ENCODE measurements at regions not wholly inside any gene's neighbourhood (a gene's known extent, or its start where the extent isn't known, plus 50 kb on each side); places are given as distances from the start of the nearest gene placed in this dataset.

GRCh38 chrX:13248867-13249486, 70.9 kb downstream of the ATXN3L start:
- Mint-ChIP-seq H3K27ac (ENCODE audit: unreplicated experiment) (no peak overlapping the region), H3K27me3 (ENCODE audit: unreplicated experiment) (peaks cover 2% of the 10 kb centered on the region), H3K36me3 (ENCODE audit: low read depth, unreplicated experiment) (no peaks in the 10 kb centered on the region), H3K9me3 (ENCODE audit: unreplicated experiment) (no peaks in the 10 kb centered on the region), H3K4me1 (ENCODE audit: unreplicated experiment) (peaks cover 10% of the 10 kb centered on the region), H3K4me3 (ENCODE audit: unreplicated experiment) (no peak overlapping the region)
- TF ChIP-seq CTCF (IDR thresholded peaks at IDR 0.05; ENCODE audit: unreplicated experiment): no peak
- no peak for DNase-seq (ENCODE audit: low spot score)

- Mint-ChIP-seq H3K4me3 (ENCODE audit: unreplicated experiment) (no peak overlapping the region), H3K36me3 (ENCODE audit: low read depth, unreplicated experiment) (no peaks in the 10 kb centered on the region), H3K27me3 (ENCODE audit: unreplicated experiment) (no peaks in the 10 kb centered on the region), H3K4me1 (ENCODE audit: unreplicated experiment) (peaks cover 7% of the 10 kb centered on the region), H3K9me3 (ENCODE audit: unreplicated experiment) (no peaks in the 10 kb centered on the region), H3K27ac (ENCODE audit: unreplicated experiment) (no peak overlapping the region)
- no peak for DNase-seq (ENCODE audit: low spot score)
- no peak for TF ChIP-seq CTCF (IDR thresholded peaks at IDR 0.05; ENCODE audit: unreplicated experiment)
Observed at GRCh38 chrX:13239272-13239671, 80.6 kb downstream of the ATXN3L start.

GRCh38 chrX:13235930-13236329, 83.9 kb downstream of the ATXN3L start:
- no peak for DNase-seq (ENCODE audit: low spot score)
- Mint-ChIP-seq H3K36me3 (ENCODE audit: low read depth, unreplicated experiment) (no peaks in the 10 kb centered on the region), H3K9me3 (ENCODE audit: unreplicated experiment) (no peaks in the 10 kb centered on the region), H3K27me3 (ENCODE audit: unreplicated experiment) (no peaks in the 10 kb centered on the region), H3K27ac (ENCODE audit: unreplicated experiment) (no peak overlapping the region), H3K4me1 (ENCODE audit: unreplicated experiment) (peaks cover 6% of the 10 kb centered on the region), H3K4me3 (ENCODE audit: unreplicated experiment) (no peak overlapping the region)
- no peak for TF ChIP-seq CTCF (IDR thresholded peaks at IDR 0.05; ENCODE audit: unreplicated experiment)

GRCh38 chrX:13232484-13232883, 87.4 kb downstream of the ATXN3L start:
- H3K27me3 Mint-ChIP-seq (ENCODE audit: unreplicated experiment): no peaks in the 10 kb centered on the region
- no peak for TF ChIP-seq CTCF (IDR thresholded peaks at IDR 0.05; ENCODE audit: unreplicated experiment)
- H3K36me3 Mint-ChIP-seq (ENCODE audit: low read depth, unreplicated experiment): no peaks in the 10 kb centered on the region
- no peak overlapping the region for H3K4me3 Mint-ChIP-seq (ENCODE audit: unreplicated experiment)
- DNase-seq (ENCODE audit: low spot score): no peak
- H3K4me1 Mint-ChIP-seq (ENCODE audit: unreplicated experiment): no peaks in the 10 kb centered on the region
- H3K9me3 Mint-ChIP-seq (ENCODE audit: unreplicated experiment): no peaks in the 10 kb centered on the region
- H3K27ac Mint-ChIP-seq (ENCODE audit: unreplicated experiment): no peak overlapping the region

- TF ChIP-seq CTCF (IDR thresholded peaks at IDR 0.05; ENCODE audit: unreplicated experiment): no peak
- Mint-ChIP-seq H3K4me1 (ENCODE audit: unreplicated experiment) (peaks cover 2% of the 10 kb centered on the region), H3K4me3 (ENCODE audit: unreplicated experiment) (no peak overlapping the region), H3K9me3 (ENCODE audit: unreplicated experiment) (no peaks in the 10 kb centered on the region), H3K27me3 (ENCODE audit: unreplicated experiment) (peaks cover 1% of the 10 kb centered on the region), H3K27ac (ENCODE audit: unreplicated experiment) (no peak overlapping the region), H3K36me3 (ENCODE audit: low read depth, unreplicated experiment) (no peaks in the 10 kb centered on the region)
- DNase-seq (ENCODE audit: low spot score): no peak
Observed at GRCh38 chrX:13226214-13226613, 93.6 kb downstream of the ATXN3L start.

Measured in endothelial cell (in vitro differentiated cells).